Activated naive CD8-positive, alpha-beta T cell treated with anti-CD3 and anti-CD28 coated beads, Interleukin-2, amount 50 U/mL, for 24 hours (primary cell): ENCODE measurements at regions not wholly inside any gene's neighbourhood (a gene's known extent, or its start where the extent isn't known, plus 50 kb on each side); places are given as distances from the start of the nearest gene placed in this dataset.
"Not testable (repeated sequence)": the region's sequence is repeated elsewhere in the genome, so short reads cannot be mapped to it uniquely, and the experiment has no call there.

Experiments
- ATAC-seq: fragments of 150-1000 bp; cut with Tn5 transposase; one replicate; pipeline ENCODE4 v1.10.0; 2021
- DNase-seq: peaks from one replicate; pipeline ENCODE4 v3.0.0; 2021
- H3K27ac Mint-ChIP-seq: one replicate; pipeline ENCODE4 v1.8.0; 2021; ENCODE audit warnings: mild to moderate bottlenecking, mixed read lengths
- H3K27me3 Mint-ChIP-seq: one replicate; pipeline ENCODE4 v1.8.0; 2021; ENCODE audit warnings: mixed read lengths
- H3K36me3 Mint-ChIP-seq: one replicate; pipeline ENCODE4 v1.8.0; 2021; ENCODE audit warnings: low read depth, mixed read lengths
- H3K4me1 Mint-ChIP-seq: one replicate; pipeline ENCODE4 v1.8.0; 2021; ENCODE audit warnings: mixed read lengths
- H3K4me3 Mint-ChIP-seq: one replicate; pipeline ENCODE4 v1.8.0; 2021; ENCODE audit warnings: mild to moderate bottlenecking, moderate library complexity, mixed read lengths
- H3K9me3 Mint-ChIP-seq: one replicate; pipeline ENCODE4 v1.8.0; 2021; ENCODE audit warnings: mixed read lengths

- Mint-ChIP-seq H3K4me3 (no peak overlapping the region), H3K9me3 (no peaks in the 10 kb centered on the region), H3K27ac (no peak overlapping the region), H3K4me1 (peaks cover 15% of the 10 kb centered on the region), H3K36me3 (no peaks in the 10 kb centered on the region), H3K27me3 (peaks cover 2% of the 10 kb centered on the region)
- DNase-seq (no peak), ATAC-seq (no peak)
Measured at GRCh38 chr10:8158193-8159071, 103.9 kb downstream of the GATA3 start.

DNA sequence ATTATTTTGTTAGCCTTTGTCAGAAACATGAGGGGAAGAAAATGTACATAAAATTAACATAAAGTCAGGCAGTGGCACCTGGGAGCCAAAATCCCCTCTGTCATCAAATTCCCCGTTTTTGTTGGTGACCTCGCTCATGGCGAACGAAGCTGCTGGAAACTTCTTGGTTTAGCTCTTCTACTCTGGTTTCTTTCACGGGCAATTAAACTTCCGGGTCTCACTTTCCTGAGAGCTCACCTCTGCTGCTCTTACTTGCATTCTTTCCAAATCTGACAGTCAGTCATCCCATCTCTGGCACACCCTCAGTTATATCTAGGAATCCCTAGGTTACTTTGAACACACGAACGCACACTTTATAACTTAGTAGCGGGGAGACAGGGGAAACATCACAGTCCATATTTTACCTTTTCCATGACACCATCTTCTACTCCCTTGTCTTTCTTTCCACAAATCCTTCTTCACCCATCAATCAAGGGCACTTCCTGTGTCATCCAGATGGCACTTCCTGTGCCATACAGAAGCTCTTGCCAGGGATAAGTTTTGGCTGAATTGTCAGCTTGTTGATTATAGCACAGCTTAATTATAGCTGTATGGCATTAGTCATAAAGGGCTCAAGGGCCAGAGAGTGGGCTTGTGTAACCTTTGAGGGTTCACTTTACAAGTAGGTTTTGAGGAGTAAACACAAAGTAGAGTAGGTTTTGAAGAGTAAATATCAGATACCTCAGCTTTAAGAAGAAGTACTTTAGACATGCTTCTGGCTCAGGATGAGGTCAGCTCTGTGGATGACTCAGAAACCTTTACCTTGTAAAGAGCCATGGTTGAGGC lies 105.1 kb downstream of the GATA3 start:
- peak; percentile 88 for ATAC-seq

GRCh38 chr10:8163824-8164223 lies 109.3 kb downstream of the GATA3 start:
- Mint-ChIP-seq H3K9me3 (peaks cover 24% of the 10 kb centered on the region), H3K36me3 (peaks cover 4% of the 10 kb centered on the region), H3K27ac (no peak overlapping the region), H3K27me3 (peaks cover 2% of the 10 kb centered on the region), H3K4me1 (peaks cover 13% of the 10 kb centered on the region), H3K4me3 (no peak overlapping the region)
- ATAC-seq, result no peak
- DNase-seq, result no peak

More for the DNA sequence above, 105.1 kb downstream of the GATA3 start:
- peak overlapping the region; percentile 19 for H3K27ac Mint-ChIP-seq
- no peak overlapping the region for H3K4me3 Mint-ChIP-seq
- no peaks in the 10 kb centered on the region for H3K9me3 Mint-ChIP-seq
- peaks cover 2% of the 10 kb centered on the region for H3K27me3 Mint-ChIP-seq
- H3K4me1 Mint-ChIP-seq, result peaks cover 15% of the 10 kb centered on the region
- DNase-seq, result no peak
- no peaks in the 10 kb centered on the region for H3K36me3 Mint-ChIP-seq

DNA sequence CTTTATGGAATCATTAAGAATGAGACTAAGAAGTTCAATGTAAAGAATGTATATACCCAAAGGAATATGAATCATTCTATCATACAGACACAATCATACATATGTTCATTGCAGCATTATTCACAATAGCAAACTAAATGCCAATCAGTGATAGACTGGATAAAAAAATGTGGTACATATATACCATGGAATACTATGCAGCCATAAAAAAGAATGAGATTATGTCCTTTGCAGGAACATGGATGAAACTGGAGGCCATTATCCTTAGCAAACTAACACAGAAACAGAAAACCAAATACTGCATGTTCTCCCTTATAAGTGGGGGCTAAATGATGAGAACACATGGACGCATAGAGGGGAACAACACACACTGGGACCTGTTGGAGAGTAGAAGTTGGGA lies 110.2 kb downstream of the GATA3 start:
- ATAC-seq, H3K36me3 Mint-ChIP-seq, H3K4me3 Mint-ChIP-seq, H3K27ac Mint-ChIP-seq, H3K27me3 Mint-ChIP-seq, H3K4me1 Mint-ChIP-seq, DNase-seq: not testable (repeated sequence)
- peaks cover 32% of the 10 kb centered on the region for H3K9me3 Mint-ChIP-seq

GRCh38 chr10:8168836-8169235 lies 114.3 kb downstream of the GATA3 start:
- Mint-ChIP-seq H3K36me3 (peaks cover 9% of the 10 kb centered on the region), H3K27me3 (no peaks in the 10 kb centered on the region), H3K27ac (no peak overlapping the region), H3K4me1 (peaks cover 4% of the 10 kb centered on the region), H3K9me3 (peaks cover 40% of the 10 kb centered on the region), H3K4me3 (no peak overlapping the region)
- DNase-seq, result no peak
- no peak for ATAC-seq

GRCh38 chr10:8171008-8171407 lies 116.5 kb downstream of the GATA3 start:
- peaks cover 34% of the 10 kb centered on the region for H3K9me3 Mint-ChIP-seq
- peaks cover 4% of the 10 kb centered on the region for H3K4me1 Mint-ChIP-seq
- H3K4me3 Mint-ChIP-seq, result no peak overlapping the region
- H3K36me3 Mint-ChIP-seq, result peaks cover 9% of the 10 kb centered on the region
- ATAC-seq (no peak), DNase-seq (no peak)
- no peaks in the 10 kb centered on the region for H3K27me3 Mint-ChIP-seq
- no peak overlapping the region for H3K27ac Mint-ChIP-seq

DNA sequence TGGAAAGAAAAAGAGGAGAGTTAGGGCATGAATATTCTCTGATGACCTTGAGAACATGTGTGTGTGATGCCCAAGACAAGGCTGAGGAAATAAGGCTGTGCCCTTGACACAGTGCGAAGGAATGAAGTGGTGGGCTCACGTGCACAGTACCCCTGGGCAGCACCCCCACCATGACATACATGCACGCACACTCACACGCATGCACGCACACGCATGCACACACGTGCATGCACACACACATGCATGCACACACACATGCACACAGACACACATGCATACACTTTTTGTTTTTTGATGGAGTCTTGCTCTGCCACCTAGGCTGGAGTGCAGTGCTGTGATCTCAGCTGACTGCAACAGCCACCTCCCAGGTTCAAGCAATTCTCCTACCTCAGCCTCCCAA lies 118.1 kb downstream of the GATA3 start:
- Mint-ChIP-seq H3K27ac (no peak overlapping the region), H3K9me3 (peaks cover 27% of the 10 kb centered on the region), H3K4me1 (peaks cover 4% of the 10 kb centered on the region), H3K4me3 (no peak overlapping the region), H3K27me3 (no peaks in the 10 kb centered on the region), H3K36me3 (peaks cover 9% of the 10 kb centered on the region)
- no peak for DNase-seq
- ATAC-seq, result no peak

DNA sequence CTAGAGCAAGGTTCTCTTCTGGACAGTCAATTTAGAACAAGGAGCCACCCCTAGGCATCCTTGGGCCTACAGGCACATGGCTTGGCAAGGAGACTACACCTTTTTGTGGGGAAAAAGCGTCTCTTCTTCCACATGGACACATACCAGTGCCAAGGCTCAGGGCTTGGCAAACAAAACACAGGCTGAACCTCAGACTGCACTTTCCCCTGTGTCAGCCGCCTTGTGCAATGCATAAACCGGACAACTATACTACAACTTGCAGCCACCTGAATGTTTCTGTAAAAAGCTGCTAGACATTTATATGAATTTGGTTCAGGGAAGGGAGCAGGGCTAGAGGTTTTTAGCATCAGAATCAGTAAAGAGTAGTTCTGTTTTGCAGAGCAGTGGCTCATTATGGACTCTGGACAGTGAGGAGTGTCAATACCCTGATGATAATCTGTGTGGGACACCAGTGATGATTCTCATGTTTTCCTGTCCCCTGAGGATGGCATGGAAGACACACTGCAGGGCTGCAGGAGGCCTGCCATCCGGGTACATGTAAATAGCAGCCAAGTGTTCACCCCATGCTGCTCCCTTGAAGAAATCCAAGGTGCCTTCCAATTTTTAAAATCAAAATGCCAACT lies 118.9 kb downstream of the GATA3 start:
- H3K9me3 Mint-ChIP-seq, result peaks cover 20% of the 10 kb centered on the region
- H3K27ac Mint-ChIP-seq, result no peak overlapping the region
- no peaks in the 10 kb centered on the region for H3K27me3 Mint-ChIP-seq
- no peak overlapping the region for H3K4me3 Mint-ChIP-seq
- DNase-seq (no peak), ATAC-seq (no peak)
- H3K4me1 Mint-ChIP-seq, result peaks cover 4% of the 10 kb centered on the region
- H3K36me3 Mint-ChIP-seq, result peaks cover 9% of the 10 kb centered on the region

- DNase-seq (no peak), ATAC-seq (no peak)
- H3K4me1 Mint-ChIP-seq, result peaks cover 4% of the 10 kb centered on the region
- no peak overlapping the region for H3K4me3 Mint-ChIP-seq
- peaks cover 15% of the 10 kb centered on the region for H3K9me3 Mint-ChIP-seq
- H3K27me3 Mint-ChIP-seq, result no peaks in the 10 kb centered on the region
- no peak overlapping the region for H3K27ac Mint-ChIP-seq
- peaks cover 5% of the 10 kb centered on the region for H3K36me3 Mint-ChIP-seq
Measured at GRCh38 chr10:8173866-8174243, 119.4 kb downstream of the GATA3 start.

DNA sequence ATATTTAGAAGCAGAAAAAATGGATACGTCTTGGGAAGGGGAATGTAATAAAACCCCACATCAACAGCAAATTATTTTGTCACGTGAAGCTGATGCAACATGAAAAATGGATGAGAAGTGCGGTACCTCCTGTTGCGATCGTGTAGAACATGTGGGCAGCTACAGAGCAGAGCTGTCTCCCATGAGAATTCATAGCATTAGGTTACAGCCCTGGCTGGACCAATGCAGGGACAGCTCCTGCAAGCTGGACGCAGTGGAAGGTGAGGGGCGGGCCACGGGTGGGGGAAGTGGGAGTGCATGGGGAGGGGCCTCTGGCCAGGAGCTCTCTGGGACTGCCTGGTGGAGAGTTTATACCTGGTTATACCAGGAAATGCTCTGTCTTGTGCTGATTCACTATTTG lies 120.3 kb downstream of the GATA3 start:
- ATAC-seq (no peak), DNase-seq (no peak)
- H3K4me3 Mint-ChIP-seq, result no peak overlapping the region
- no peak overlapping the region for H3K27ac Mint-ChIP-seq
- peaks cover 4% of the 10 kb centered on the region for H3K4me1 Mint-ChIP-seq
- peaks cover 8% of the 10 kb centered on the region for H3K9me3 Mint-ChIP-seq
- no peaks in the 10 kb centered on the region for H3K27me3 Mint-ChIP-seq
- peaks cover 2% of the 10 kb centered on the region for H3K36me3 Mint-ChIP-seq

GRCh38 chr10:8177526-8177925 lies 123.0 kb downstream of the GATA3 start:
- H3K4me1 Mint-ChIP-seq, H3K4me3 Mint-ChIP-seq, H3K36me3 Mint-ChIP-seq, H3K27me3 Mint-ChIP-seq, DNase-seq, ATAC-seq, H3K9me3 Mint-ChIP-seq, H3K27ac Mint-ChIP-seq: not testable (repeated sequence)

- not testable (repeated sequence) for H3K36me3 Mint-ChIP-seq, DNase-seq, H3K4me3 Mint-ChIP-seq, ATAC-seq, H3K9me3 Mint-ChIP-seq, H3K27ac Mint-ChIP-seq, H3K27me3 Mint-ChIP-seq
- H3K4me1 Mint-ChIP-seq, result peaks cover 20% of the 10 kb centered on the region
Measured at GRCh38 chr10:8179773-8180172, 125.3 kb downstream of the GATA3 start.

DNA sequence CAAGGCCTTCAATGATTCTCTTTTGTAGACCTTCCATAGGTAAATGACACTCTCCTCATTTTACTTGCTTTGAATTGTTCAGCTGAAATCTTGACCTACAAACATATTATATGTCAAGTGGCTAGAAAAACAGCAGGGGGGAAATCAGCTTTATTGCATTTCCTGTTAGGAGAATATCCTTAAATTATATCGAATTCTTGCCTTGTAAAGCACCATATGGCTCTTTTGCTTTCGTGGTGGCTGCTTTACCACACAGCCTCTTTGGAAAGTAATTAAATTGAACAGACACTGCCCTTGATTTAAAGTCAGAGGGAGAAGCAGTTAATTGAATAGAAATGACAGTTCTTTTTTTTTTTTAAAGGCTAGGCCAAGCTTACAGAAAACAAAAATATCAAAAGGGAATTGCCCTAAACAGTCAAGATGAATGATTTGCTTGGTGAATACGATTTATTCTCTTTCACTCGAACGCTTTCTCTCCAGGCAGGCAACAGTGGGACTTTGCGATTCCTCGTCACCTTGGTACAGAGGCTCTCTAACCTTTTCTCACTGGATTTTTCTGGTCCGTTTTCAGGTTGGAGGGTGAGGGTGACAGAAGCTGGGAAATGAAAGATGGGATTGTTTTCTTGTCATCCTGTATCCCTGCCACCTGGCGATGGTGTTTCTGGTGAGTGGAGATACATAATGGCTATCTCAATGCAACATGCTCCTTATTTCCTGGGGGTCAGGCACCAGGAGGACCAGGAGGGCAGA lies 126.0 kb downstream of the GATA3 start:
- H3K27ac Mint-ChIP-seq, result no peak overlapping the region
- ATAC-seq (no peak), DNase-seq (no peak)
- peaks cover 20% of the 10 kb centered on the region for H3K4me1 Mint-ChIP-seq
- no peaks in the 10 kb centered on the region for H3K36me3 Mint-ChIP-seq
- H3K4me3 Mint-ChIP-seq, result no peak overlapping the region
- no peaks in the 10 kb centered on the region for H3K27me3 Mint-ChIP-seq
- H3K9me3 Mint-ChIP-seq, result no peaks in the 10 kb centered on the region

DNA sequence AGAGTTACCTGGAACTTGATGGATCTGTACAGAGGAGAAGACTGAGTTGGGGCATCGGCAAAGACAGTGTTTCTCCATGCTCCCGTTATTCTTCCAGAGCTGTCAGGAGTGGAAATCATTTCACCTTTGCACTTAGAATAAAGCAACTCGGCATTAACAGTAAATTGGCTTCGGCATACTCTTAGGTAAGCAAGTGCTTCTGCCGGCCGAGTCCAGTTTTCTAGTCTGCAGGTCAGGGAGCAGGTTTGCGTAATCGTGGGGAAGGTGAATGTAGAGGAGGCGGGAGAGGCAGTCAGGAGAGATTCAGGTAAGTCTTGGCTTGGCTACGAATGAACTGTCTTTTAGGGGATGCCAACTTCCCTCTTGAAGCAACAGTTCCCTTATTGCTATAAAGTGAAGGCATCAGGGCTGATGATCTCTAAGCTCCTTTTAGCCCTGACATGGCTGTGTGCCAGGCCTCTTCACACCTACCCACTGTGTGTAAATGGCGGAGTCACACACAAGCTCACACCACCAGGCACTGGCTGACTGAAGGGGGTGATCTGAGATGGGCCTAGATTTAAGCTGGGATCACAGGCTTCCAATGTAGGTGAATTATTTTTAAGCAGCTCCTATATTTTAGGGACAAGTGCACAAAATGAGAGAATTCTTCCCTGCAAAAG lies 127.1 kb downstream of the GATA3 start:
- DNase-seq (no peak), ATAC-seq (no peak)
- Mint-ChIP-seq H3K36me3 (no peaks in the 10 kb centered on the region), H3K9me3 (no peaks in the 10 kb centered on the region), H3K27me3 (no peaks in the 10 kb centered on the region), H3K4me3 (no peak overlapping the region), H3K27ac (no peak overlapping the region), H3K4me1 (peaks cover 20% of the 10 kb centered on the region)
